GM18505 (cell line): ENCODE measurements at regions not wholly inside any gene's neighbourhood (a gene's known extent, or its start where the extent isn't known, plus 50 kb on each side); places are given as distances from the start of the nearest gene placed in this dataset.
"Not testable (repeated sequence)": the region's sequence is repeated elsewhere in the genome, so short reads cannot be mapped to it uniquely, and the experiment has no call there.

Experiments used
- ATAC-seq: cut with Tn5 transposase; IDR thresholded peaks from one replicate; pipeline ENCODE4 v1.9.1; 2021; ENCODE audit not compliant: unreplicated experiment
- POLR2A ChIP-seq: IDR thresholded peaks from 4 replicates; pipeline ENCODE4 v1.6.1; 2011; ENCODE audit warnings: borderline replicate concordance; ENCODE audit not compliant: insufficient read depth, insufficient read length; ENCODE audit errors: extremely low read depth

DNA sequence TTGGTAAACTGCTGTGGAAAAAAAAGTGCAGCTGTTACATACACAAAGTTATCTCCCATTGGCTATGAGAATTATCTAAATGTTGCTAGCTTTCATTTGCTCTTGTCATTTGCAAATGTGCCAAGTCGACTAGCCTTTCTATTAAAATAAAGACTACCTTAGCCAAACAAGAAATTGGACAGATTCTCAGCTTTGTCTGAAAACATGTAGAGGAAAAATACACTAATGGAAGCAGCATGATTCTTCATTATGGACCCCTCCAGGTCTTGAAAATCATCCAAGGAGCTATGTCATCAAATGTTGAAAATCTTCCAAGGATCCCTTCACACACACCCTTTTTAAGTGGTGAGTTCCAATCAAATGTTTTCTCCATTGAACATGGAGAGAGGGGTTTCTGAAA lies 237.7 kb downstream of the ETV1 start:
- TF ChIP-seq POLR2A = no peak

DNA sequence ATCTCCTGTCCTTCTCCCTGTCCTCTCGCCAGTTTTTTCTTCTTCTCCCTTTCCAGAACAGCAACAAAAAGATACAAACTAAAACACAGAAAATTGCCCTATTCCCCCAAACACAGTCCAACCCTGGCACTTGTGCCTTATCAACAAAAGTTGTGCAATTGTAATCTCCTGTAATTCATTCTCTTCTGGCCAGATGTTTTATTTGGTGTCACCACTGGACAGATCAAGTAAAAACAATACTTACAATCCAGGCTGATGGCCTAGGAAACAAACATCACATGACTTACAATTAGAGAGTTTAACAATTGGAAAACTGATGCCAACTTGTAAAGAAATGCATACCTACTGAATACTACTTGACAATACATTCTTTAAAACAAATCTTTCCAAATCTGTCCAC lies 231.6 kb downstream of the ETV1 start:
- ATAC-seq = no peak
- no peak for TF ChIP-seq POLR2A

More for the DNA sequence above, 237.7 kb downstream of the ETV1 start:
- ATAC-seq = no peak

DNA sequence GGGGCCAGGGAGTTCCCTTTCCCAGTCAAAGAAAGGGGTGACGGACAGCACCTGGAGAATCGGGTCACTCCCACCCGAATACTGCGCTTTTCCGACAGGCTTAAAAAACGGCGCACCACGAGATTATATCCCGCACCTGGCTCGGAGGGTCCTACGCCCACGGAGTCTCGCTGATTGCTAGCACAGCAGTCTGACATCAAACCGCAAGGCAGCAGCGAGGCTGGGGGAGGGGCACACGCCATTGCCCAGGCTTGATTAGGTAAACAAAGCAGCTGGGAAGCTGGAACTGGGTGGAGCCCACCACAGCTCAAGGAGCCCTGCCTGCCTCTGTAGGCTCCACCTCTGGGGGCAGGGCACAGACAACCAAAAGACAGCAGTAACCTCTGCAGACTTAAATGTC lies 223.6 kb downstream of the ETV1 start:
- ATAC-seq = not testable (repeated sequence)

DNA sequence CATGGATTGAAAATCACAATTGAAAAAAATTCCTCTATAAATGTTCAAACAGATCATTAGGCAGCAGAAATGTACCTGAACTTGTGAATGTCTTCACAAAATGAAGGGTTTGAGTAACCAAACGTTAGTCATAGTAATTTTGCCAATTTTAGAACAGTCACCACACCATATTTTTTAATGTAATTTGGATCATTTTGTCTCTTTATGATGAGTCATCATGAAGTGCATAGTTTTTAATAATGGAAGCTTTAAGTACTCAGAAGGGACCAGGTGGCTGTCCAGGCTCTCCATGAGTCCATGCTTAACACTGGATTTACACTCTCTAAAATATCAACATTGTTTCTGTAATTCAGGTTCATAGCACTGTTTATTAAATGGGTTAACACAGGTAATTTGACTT lies 219.2 kb downstream of the ETV1 start:
- no peak for ATAC-seq
- no peak for TF ChIP-seq POLR2A

DNA sequence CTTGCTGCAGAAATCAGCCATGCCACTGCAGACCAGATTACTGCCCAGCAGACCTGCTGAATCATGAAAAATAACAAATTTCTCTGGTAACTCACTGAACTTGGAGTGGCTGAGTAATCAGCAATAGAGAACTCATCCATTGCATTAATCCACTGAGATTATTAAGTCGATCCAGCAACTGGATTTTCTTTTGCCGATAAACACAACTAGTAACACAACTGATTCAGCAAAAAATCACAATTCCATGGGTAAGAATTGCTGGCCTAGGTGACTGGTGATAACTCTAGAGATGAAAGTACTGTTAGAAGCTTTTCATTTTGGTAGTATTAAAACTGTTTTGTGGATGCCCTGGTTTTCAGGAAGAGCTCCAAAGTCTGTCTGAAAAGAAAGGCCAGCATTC lies 214.5 kb downstream of the ETV1 start:
- no peak for ATAC-seq
- TF ChIP-seq POLR2A = no peak

DNA sequence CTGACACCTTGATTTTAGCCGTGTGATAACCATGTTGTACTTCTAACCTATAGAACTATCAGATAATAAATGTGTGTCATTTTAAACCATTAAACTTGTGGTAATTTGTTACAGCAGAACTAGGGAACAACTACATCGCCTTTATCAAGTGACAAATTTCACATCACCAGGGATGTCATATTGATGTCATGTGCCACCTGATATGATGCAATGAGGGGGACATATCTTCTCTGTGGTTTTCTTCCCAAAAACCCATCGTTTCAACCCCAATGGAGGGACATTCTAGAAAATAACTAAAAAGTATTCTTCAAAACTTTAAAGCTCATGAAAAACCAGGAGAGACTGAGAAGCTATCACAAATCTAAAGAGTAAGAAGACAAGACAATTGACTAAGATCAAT lies 212.2 kb downstream of the ETV1 start:
- ATAC-seq = no peak
- no peak for TF ChIP-seq POLR2A

DNA sequence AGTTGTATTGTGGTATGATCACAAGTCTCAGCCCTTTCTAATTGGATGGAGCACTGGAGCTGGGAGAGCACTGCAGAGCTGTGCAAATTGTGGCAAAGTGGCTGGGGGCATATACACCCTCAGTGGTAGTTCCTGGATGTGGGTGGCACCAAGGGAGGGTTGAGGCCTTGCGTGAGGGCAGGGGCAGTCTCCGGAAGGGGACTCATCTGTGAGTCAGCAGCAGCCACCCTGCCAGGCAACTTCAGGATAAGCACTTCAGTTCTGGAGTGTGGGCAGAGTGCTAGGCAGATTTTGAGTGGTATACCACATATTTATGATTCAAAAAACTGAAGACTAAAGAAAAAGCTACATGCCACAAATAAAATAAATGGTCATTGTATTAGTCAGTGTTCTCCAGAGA lies 210.5 kb downstream of the ETV1 start:
- no peak for ATAC-seq
- no peak for TF ChIP-seq POLR2A

DNA sequence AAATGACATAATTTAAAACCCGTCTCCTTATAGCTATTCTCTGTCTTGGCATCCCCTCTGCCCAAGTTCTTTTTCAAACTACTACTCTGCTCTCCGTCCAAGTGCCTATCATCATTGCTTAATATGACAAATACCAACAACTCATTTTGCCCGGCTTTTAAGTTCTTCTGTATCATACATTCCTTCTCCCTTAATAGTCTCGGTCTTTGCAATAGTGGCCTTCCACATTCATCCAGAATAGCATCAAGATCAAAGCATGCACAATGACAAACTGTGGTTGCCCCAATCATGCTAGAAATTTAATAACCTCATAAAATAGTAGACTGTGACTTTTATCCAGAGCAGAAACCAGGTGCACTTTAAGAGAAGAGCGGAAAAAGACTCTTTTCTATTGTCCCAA lies 198.9 kb downstream of the ETV1 start:
- no peak for ATAC-seq
- no peak for TF ChIP-seq POLR2A

DNA sequence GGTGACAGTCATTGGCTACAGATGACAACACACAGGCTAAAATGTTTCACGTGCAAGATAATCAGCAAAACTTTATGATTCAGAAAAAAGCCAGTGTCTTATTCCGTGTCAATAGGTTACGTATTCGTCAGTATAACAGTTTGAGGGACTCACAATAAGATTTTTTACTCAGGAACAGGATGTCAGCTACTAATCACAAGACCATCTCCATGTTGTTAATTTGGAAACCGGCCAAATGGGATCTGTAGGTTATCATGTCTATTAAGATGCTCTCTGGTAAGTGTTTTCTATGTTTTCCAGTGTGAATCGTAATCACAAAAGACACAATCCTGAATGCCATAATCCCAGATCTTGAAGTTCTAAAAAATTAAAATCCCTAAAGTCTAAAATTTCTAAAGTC lies 197.3 kb downstream of the ETV1 start:
- no peak for ATAC-seq
- TF ChIP-seq POLR2A = no peak

DNA sequence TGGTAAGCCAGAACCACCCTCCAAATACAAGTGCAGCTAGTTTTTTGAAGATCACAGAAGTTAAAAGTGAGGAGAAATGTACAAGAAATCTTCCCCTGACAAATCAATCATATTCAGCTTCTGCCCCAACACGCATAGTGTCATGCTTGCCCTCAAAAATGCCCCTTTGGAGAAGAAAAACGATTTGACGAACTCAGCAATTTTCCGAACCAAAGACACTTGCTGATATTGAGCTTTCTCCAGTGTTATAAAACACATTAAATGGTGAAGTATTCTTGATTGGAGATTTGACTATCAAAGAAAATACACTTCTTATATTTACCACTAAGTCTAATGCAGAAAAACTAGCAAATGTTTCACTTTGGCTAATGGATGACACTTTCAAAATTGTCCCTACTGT lies 195.5 kb downstream of the ETV1 start:
- ATAC-seq = no peak
- no peak for TF ChIP-seq POLR2A

DNA sequence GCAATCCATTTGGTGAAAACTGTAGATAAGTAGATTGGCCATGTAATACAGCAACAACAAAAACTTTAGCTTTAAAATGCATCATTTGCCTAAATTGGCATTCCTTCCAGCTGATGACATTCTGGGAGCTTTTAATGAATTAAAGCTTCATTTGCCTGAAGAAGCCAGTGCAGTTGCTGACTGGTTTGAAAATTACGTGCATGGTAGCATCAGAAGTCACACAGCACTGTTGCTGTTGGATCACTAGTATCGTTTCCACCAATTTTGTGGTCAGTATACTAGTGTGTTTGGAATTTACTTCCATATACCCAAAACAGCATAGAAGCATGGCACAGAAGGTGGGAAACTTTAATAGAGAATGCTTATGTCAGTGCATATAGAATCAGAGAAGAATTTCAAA lies 194.9 kb downstream of the ETV1 start:
- no peak for ATAC-seq
- TF ChIP-seq POLR2A = no peak

DNA sequence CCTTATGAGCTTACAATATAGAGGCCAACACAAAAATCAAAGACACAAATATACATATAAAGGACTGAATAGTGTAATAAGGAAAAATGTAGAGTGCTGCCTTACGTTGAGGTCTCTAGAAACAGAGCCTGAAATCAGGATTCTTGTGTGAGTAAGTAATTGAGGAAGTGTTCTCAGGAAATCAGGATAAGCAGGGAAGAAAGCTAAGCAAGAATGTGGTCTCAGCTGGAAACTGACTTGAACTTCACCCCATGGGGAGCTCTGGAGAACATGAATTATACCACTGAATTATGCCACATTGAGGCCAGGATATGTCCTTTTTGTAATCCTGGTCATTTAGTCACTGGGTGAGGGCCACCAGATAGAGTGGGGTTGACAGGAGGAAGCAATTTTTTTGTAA lies 191.9 kb downstream of the ETV1 start:
- TF ChIP-seq POLR2A = no peak
- no peak for ATAC-seq

DNA sequence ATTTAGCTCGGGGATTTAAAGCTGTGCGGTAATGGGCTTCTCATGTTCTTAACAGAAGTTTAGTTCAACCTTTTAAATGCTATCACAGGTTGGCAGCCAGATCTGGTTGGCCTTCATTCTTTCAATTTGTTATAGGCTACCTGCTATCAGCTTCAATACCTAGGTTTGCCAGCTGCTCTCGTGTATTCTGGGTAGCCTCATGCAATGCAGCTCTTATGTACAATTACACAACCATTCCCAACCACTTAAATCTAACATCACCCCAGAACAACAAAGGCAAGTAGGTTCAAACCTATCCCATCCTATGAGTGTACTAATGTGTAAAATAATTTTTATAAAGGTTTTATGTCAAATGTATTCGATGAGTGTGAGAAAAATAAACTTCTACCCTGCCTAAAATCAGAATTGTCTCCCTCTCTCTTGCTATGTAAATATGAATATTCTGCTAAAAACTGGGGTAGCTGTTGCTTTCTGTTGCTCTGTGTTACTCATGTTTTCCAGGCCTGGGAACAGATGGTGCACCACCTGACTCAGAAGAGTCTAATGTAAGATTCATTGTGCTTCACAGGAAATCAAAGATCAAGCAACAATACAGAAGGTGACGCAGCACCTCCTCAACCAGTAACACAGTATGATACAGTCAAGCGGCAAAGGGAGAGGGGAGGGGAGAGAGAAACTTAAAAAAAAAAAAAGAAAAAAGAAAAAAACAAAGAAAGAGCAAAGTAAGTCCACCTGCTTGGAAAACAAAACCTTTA lies 188.6 kb downstream of the ETV1 start:
- ATAC-seq = no peak
- TF ChIP-seq POLR2A = no peak

DNA sequence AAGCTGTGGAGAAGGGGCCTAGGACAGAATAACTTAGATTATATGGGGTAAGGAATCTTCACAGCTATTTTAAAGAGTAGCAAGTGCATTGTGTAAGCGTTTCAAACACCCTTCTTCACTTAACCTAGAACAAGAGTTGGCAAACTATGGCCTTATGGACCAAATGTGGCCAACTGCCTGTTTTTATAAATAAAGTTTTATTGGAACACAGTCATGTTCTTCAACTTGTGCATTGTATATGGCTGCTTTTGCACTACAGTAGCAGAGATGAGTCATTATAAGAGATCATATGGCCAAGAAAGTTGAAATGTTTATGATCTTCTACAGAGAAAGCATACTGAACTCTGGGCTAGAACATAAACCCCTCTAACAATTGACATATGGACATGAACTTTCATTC lies 187.8 kb downstream of the ETV1 start:
- ATAC-seq = no peak

DNA sequence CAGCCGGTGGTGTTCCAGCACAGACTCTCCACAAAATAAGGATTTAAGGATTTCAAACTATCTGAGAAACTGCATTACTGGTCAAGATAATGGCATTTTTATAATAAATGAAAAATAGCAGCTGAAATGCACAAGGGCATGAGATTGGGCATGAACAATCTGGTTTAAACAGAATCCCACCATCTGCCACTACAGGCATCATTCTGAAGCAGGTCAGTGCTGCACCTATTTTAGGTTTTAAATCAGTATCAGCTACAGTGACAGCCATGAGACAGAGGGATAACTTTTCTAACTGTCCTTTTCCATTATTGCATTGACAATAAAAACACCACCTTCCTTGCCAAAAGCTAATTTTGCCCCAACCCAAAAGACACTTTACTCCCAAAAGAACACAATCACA lies 186.8 kb downstream of the ETV1 start:
- no peak for TF ChIP-seq POLR2A
- ATAC-seq = no peak

More for the DNA sequence above, 187.8 kb downstream of the ETV1 start:
- TF ChIP-seq POLR2A = no peak
